ENCODE measurements at regions not wholly inside any gene's neighbourhood (a gene's known extent, or its start where the extent isn't known, plus 50 kb on each side); places are given as distances from the start of the nearest gene placed in this dataset.

DNA sequence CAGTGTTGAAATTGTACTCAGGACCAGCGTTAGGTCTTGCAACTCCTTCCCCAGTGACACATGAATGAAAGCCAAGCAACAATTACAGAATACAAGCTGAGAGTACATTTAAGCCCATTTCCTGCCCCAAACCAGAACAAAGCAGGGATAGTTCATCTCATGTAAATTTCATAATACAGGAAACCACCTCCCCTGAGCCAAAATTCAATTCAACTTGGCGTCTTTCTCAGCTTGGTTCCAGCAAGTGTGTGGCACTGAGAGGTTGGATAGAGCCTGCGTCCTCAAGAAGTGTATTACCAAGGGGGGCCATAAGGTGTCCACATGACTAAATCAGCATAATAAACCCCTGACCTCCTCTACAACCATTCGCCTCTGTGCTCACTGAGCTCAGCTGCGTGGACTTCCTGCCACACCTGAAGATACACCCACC lies 278.9 kb upstream of the CRY1 start:
- no peak for TF ChIP-seq SIN3A (IDR thresholded peaks at IDR 0.05; ENCODE audit: borderline replicate concordance, insufficient read depth, low read length)
- TF ChIP-seq, protein P1, sequence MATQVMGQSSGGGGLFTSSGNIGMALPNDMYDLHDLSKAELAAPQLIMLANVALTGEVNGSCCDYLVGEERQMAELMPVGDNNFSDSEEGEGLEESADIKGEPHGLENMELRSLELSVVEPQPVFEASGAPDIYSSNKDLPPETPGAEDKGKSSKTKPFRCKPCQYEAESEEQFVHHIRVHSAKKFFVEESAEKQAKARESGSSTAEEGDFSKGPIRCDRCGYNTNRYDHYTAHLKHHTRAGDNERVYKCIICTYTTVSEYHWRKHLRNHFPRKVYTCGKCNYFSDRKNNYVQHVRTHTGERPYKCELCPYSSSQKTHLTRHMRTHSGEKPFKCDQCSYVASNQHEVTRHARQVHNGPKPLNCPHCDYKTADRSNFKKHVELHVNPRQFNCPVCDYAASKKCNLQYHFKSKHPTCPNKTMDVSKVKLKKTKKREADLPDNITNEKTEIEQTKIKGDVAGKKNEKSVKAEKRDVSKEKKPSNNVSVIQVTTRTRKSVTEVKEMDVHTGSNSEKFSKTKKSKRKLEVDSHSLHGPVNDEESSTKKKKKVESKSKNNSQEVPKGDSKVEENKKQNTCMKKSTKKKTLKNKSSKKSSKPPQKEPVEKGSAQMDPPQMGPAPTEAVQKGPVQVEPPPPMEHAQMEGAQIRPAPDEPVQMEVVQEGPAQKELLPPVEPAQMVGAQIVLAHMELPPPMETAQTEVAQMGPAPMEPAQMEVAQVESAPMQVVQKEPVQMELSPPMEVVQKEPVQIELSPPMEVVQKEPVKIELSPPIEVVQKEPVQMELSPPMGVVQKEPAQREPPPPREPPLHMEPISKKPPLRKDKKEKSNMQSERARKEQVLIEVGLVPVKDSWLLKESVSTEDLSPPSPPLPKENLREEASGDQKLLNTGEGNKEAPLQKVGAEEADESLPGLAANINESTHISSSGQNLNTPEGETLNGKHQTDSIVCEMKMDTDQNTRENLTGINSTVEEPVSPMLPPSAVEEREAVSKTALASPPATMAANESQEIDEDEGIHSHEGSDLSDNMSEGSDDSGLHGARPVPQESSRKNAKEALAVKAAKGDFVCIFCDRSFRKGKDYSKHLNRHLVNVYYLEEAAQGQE (IDR thresholded peaks at IDR 0.05; ENCODE audit: insufficient read depth in 1 of 2, low read depth in 2 of 2, low read length in 2 of 2) = no peak
- no peak for TF ChIP-seq POLR2AphosphoS5 (IDR thresholded peaks at IDR 0.05; ENCODE audit: low read depth, low read length)
- TF ChIP-seq TAF1 (IDR thresholded peaks at IDR 0.05; ENCODE audit: borderline replicate concordance, insufficient read depth, low read length) = no peak
